ENCODE measurements at regions not wholly inside any gene's neighbourhood (a gene's known extent, or its start where the extent isn't known, plus 50 kb on each side); places are given as distances from the start of the nearest gene placed in this dataset.
"Not testable (repeated sequence)": the region's sequence is repeated elsewhere in the genome, so short reads cannot be mapped to it uniquely, and the experiment has no call there.

DNA sequence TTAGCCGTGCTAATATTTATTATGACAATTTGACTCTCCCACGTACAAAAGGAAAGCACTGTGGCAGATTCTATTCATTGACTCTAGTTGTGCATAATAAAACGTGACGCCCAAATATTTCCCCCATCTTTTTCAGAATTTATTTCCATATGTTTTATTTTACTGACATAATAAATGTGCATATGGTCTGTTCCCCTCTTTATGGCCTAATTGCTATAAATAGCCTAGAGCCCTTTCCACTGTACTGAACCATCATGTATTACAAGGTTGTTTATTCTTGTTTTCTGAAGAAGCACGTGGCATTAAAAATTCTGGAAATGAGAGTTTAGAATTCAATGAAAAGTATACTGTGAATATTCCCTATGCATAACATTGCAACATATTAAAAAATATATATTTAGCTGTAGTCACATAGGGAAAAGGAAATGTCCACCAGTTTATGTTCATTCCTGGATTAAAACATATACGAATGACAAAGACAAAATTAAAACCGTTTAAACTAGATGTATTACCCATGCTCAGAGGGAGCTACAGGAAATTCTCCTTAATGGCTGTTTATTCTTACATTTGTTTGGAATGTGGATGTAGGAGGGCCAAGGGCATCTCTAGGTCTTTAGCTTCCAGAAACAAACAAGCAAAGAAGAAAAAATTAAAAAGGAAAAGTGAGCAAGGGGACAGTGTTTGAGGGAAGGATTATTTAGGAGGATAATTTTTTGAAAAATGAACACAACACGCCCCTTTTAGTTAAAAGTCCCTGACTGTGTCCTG is 122.1 kb upstream of the MMADHC start:
- DNase-seq (ENCODE audit: low spot score): no peak

DNA sequence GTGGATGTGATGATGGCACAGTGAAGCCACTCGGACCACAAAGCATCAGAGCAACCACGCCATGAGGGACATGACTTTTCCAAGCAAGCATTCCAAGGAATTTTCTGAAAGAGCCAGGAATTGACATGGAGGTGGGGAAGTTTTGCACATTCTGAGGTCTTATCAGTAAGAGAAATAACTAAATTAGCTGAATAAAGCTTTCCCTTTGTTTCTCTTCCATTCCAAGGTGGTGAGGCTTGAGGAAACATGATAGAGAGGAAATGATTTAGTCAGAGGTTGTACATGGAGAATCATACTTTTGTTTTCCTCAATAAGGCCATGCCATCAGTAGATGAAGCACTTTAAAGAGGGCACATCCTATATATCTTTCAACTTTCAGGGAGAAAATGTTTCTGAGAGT is 115.7 kb upstream of the MMADHC start:
- DNase-seq (ENCODE audit: low spot score): no peak

DNA sequence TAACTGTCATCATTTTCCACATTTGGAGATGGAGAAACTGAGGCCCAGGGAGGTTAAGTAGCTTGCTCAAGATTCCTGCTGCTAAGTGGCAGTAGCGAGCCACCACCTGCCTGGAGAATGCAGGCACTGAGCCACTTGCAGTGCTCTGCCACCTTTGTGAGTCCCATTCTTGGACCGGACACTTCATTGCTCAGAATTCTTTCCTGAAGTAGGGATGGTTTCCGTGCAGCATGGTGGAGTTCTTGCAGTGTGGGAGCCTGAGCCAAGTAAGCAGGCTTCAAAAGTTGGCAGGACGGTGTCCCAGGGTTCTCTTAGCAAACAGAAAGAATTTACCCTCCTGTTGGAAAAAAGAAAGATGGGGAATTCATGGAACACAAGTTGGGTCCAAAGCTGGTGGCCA is 115.0 kb upstream of the MMADHC start:
- no peak for DNase-seq (ENCODE audit: low spot score)

DNA sequence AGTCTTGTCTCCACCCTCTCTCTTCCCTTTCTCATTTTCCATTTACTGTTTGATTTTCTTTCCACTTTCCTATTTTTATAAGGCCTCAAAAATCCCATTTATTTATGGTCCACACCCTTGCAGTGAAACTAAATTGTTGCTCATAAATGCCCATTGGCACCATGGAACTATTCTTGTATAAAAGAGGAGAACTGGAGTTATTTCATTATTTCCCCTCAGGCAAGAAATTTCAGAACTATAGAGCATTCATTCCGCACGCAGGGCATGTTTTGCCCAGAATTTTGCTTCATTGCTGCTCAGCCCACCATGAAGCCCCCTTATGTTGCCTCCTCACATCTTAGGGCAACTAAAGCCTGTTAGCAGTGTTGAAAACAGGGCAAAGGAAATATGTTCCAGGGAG is 113.7 kb upstream of the MMADHC start:
- DNase-seq (ENCODE audit: low spot score): no peak

DNA sequence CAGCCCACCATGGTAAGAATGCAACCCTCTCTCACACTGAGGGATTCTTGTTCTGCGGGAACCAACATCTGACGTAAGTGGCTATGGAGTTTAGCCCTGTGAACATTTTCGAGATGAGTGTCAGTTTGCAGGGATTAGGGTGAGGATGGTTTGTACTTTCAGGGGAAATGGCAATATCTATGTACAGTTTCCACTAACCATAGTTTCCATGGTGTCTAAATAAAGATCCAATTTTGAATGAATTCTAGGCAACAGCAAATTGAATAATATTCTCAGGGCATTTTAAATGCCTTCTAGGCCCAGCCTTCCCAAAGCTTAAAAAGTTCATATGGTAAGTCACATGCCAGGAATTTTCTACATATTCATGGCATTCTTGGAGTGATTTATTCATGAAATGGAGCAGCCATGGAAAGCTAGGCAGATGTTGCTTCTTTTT is 105.4 kb upstream of the MMADHC start:
- DNase-seq (ENCODE audit: low spot score): no peak

DNA sequence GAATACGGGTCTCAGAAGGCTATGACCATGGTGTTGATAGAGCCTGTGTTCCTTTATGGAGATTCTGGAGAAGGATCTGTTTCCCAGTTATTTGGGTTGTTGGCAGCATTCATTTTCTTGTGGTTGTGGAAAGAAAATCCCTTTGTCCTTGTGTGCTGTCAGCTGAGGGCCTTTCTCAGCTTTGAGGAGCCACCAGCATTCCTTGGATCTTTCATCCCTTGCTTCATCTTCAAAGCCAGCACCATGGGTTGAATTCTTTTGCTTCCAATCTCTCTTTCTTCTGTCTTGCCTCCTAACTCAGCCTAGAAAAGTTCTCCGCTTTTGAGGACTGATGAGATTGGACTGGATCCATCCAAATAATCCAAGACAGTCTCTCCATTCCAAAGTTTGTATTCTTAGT is 103.2 kb upstream of the MMADHC start:
- DNase-seq (ENCODE audit: low spot score): no peak

DNA sequence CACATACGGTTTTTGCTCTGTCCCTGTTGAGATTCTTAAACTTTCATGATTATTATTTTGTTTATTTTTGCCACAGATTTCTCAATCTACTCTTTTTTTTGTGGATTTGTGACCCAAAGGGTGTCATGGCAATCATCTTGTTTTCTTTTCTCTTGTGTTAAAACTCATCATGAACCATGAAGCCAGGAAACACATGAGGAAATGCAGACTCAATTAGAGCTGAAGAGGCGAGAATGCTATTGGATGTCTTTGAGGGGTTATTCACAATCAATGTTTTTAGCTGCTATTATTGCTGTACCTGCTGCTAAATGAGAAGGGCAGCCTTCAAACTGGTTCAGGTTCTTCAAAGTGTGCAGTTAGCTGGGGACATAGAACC is 99.5 kb upstream of the MMADHC start:
- no peak for DNase-seq (ENCODE audit: low spot score)

DNA sequence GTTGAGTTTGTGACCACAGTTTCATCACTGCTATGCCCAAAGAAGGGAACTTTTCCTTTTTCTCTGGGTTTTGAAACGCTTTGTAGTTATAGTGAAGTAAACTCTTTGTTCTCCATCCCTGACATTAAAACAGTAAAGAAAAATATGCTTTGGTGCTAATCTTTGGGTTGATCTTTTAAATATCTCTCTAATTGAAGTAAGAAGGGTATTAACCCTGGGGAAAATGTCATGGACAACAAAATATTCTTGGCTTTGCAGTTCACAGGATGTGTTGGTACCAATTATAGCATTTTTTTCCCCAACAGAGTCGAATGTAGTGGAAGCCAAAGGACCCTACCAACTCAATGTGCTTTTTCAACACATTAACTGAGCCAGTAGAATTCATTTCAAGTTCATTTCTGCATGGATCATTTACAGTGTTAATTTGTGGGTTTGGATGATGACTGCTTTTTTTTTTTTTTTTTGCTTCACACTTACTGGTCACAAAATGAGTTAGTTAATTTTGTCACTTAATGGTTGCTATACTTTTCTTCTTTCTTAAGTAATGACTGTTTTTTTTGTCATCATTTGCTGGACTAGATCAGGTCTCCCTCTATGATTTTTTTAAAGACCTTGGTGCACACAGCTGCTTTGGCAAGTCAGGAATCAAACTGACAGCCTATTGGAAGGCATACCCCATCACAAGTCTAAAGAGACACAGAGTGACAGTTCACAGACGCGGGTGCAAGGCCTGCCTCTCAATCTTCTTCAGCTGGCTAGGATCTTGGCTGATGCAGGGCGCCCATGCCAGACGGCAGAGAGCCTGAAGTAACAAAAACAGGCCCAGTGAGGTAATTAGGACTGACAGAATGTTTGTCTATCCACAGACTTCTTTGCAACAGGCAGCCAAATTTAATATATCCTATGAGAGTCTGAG is 98.8 kb upstream of the MMADHC start:
- no peak for DNase-seq (ENCODE audit: low spot score)

DNA sequence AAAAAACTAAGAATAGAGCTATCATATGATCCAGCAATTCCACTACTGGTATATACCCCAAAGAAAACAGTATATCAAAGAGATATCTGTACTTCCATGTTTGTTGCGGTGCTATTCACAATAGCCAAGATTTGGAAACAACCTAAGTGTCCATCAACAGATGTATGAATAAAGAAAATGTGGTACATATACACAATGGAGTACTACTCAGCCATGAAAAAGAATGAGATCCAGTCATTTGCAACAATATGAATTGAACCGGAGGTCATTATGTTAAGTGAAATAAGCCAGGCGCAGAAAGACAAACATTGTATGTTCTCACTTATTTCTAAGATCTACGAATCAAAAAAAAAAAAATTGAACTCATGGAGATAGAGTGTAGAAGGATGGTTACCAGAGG is 97.8 kb upstream of the MMADHC start:
- DNase-seq (ENCODE audit: low spot score): not testable (repeated sequence)

DNA sequence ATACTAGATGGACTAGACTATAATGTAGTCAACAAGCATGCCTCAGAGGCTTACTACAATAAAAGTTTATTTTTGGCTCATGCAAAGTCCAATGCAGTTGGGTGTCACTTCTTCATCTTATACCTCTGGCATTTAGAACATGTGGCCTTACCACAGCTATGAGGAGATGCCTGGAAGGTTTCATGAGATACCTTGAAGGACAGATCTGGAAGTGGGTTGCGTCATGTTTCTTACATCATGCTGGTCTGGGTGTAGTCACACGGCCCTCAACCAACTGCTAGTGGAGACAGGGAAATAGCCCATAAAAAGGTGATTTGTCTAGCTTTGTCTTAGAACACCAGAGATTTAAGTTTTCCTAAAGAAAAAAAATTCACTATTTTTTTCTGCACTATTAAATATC is 91.7 kb upstream of the MMADHC start:
- DNase-seq (ENCODE audit: low spot score): no peak

DNA sequence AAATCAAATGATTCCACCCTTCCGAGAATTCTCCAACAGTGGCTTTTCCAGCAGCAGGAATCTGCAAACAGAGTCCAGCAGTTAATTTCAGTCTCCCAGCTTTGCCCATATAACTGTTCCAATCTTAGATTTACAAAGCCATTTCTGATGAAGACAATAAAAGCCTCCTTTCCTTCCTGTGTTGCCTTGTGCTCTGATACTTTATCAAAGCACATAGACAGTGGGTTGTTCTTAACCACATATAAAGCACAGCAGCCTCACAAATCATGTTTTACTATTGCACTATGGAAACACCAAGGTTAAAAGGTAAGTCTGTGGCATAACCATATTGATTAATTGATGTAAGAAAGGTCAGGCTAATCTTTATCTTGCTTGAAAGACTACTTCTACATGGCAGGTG is 89.8 kb upstream of the MMADHC start:
- DNase-seq (ENCODE audit: low spot score): no peak

DNA sequence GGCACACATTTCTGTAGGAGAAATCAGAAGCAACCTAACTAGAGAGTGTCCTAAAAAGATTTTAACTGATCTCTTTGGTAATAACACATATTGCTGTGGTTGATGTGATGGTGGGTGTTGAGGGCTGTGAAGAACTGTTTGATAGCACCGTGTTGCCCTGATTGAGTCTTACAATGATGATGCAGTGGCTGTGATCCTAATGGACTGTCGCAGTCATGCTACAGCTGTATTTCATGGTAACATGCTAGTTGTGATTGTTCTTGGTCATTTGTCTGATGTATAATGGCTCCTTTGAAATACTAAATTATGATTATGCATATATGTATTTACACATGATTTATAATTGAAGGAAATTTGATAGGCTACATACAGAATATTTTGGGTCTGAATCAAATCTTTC is 82.5 kb upstream of the MMADHC start:
- DNase-seq (ENCODE audit: low spot score): no peak

DNA sequence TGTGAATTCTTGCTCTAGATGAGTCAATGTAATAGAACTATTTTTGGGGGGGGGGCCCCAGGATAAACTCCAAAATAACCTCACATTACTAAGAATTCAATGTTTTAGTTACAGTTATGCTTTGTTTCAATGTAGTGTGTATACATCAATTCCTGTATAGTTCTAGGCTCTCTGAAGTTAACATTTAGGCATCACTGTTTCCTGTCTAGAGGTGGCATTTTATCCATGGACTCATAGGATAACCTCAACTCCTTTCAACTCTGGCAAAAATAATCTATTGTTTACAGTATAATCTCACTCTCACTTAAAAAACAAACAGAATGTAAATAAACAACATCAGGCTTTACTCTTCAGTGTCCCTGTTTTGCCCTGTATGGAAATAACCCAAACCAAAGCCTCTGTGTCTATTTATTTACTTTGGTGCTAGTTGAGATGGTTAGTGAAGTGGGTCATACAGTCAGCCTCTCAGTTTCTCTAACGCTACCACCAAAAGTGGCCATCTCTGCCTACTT is 79.3 kb upstream of the MMADHC start:
- DNase-seq (ENCODE audit: low spot score): no peak

DNA sequence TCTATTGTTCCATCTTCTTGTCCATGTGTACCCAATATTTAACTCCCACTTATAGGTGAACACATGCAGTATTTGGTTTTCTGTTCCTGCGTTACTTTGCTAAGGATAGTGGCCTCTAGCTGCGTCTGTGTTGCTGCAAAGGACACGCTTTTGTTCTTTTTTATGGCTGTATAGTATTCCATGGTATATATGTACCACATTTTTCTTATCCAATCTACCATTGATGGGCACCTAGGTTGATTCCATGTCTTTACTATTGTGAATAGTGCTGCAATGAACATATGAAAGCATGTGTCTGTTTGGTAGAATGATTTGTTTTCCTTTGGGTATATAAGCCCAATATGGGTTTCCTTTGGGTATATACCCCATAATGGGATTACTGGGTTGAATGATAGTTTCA is 77.3 kb upstream of the MMADHC start:
- no peak for DNase-seq (ENCODE audit: low spot score)

DNA sequence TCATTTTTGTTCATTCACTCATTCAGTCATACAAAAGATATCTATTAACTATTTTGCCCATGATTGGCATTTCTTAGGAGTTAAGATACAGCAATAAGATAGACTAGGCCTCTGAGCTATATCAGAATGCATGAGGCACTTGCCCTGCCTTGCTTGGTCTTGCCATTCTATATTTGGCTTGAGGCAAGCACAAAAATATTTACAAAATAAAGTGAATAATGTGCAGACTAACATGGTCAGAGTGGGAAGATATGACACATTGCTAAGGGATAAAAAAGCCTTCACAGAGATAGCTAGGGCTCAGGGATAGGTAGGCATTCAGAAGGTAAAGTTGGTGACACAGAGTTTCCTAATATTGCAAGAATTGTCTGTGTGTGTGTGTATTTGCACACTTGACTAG is 75.0 kb upstream of the MMADHC start:
- no peak for DNase-seq (ENCODE audit: low spot score)

DNA sequence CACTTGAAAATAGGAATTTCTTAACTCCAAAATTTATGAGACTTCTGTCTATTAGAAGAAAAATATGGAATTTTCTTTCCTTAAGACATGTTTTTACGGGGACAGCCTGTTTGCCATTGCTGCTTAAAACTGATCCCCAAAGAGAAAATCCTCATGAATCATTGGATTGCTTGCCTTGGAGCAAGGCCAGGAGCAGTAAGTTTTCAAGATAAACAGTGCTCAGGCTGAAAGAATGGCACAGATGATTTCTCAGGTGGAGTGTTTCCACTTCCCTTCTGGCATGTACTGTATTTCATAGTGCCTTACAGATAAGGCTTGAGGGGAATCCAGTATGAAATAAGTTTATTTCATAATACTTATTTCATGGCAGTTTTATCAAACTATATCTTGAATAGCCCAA is 74.3 kb upstream of the MMADHC start:
- no peak for DNase-seq (ENCODE audit: low spot score)

DNA sequence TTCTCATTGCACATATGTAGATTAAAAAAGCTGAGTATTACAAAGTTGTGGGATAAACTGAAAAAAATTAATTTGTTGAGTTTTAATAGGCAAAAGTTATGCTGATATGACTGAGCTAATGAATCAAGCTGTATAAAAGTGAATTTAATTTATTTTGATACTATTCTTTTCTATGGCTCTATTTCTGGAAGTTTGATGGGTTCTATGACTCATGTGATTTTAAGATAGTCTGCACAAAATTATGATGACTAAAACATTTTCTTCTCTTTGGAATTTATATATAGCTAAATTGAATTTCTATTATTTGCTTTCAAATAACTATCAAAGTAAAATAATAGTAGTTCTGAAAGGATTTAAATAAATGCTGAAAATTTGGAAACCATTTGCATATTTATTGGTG is 71.0 kb upstream of the MMADHC start:
- no peak for DNase-seq (ENCODE audit: low spot score)

DNA sequence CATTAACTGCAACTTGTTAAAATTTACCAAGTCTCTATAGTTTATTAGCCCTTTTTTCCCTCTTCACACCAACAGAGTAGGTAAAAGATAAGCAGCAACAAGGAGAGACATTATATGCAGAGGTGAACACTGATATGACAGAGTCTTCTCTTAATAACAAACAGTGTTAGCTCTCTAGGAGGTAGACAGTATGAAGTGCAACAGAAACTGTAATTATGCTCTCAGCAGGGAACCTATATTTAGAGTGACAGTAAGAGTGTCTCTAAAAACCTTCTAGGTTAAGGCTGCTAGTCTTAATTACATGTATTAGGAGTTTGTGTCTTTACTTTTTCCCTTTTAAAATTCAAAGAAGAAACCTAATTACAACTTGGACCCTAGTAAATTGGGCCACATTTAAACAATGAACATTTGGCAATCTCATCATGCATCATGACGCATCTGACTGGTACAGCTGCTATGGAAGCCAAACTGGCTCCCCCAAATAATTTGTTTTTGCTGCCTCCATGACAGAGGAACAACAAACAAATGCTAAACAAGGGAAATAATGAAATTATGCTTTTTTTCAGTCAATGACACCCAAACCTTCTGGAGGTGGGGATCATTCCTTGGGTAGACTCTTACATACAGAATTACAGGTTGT is 69.9 kb upstream of the MMADHC start:
- no peak for DNase-seq (ENCODE audit: low spot score)

DNA sequence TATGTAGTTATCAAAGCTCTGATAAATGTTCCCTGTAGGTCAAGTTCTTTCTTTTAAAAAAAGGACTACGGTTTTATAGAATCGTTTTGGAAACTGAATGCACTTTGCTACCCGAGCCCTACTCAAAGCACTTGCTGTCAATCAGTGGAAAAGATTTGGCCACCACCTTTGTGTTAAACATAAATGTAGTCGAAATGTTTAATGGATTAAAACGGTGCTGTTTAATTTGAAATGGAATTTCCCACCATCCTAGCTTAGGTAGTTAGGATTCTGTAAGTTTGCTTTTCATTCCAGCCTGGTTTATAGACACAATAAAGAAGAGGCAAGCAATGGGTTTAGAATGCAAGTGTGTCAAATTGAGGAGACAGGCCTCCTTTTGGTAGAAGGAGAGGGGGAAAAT is 69.4 kb upstream of the MMADHC start:
- no peak for DNase-seq (ENCODE audit: low spot score)

DNA sequence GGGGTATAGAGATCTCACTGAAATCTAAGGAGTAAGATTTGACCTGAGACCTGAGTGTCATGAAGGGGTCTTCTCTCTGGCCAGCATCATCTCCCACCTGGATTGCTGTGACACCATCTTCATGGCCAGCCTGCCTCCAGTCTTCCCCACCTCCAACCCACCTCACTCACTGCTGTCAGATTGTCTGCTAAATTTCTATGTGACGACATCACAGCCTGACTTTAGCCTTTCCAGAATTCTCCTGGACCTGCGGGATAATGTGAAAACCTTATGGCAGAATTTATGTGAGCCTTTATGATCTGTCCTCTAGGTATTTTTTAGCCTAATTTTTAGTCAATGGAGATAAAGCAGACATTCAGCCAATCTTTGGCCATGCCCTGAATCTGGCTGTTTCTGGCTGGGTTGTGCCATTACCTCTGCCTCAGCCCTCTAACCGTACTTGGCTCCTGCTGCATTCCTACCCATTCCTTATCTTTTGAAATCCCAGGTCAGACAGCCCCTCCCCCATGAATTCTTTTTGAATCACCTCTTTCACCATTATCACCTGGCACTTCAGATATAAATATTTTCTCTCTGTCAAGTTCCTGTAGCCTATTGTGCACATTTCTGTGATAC is 66.4 kb upstream of the MMADHC start:
- DNase-seq (ENCODE audit: low spot score): no peak

DNA sequence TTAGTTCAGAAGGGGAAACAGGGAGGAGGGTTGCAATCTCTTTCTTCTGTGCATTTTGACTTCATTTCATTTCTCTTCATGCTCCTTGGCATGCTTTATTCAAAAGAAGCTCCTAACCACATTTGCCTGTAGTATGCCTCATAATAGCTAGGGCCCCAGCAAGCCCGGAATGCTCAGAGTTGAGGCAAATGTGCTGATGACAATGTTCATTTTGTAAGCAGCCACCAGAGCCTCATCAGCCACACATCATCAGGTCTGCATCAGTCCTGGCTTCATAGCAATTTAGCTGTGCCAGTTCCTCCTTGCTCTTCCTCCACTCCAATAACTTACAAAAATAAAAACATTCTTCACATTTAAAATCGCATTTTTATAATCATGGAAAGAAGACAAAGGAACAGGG is 65.4 kb upstream of the MMADHC start:
- no peak for DNase-seq (ENCODE audit: low spot score)

DNA sequence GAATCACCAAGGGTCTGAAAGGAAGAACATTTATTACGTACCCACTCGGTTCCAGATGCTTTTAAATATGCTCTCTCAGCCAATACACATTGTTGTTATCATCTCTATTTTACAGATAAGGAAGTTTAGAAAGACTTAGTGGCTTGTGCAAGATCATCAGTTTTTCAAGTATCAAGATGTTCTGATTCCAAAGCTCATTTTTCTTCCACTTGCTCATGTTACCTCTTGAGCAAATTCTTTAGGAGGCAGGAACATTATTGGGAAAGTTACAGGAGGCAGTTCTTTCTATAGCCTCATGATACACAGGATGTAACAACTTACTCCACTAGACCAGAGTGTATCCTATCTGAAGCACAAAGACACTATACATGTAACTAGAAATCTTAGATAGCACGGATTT is 65.0 kb upstream of the MMADHC start:
- no peak for DNase-seq (ENCODE audit: low spot score)

Data from ecto neural progenitor cell (in vitro differentiated cells).